ENCODE measurements at regions not wholly inside any gene's neighbourhood (a gene's known extent, or its start where the extent isn't known, plus 50 kb on each side); places are given as distances from the start of the nearest gene placed in this dataset.
A peak's percentile ranks its signal among the peaks of the same experiment; 100 is the strongest.
"Not testable (repeated sequence)": the region's sequence is repeated elsewhere in the genome, so short reads cannot be mapped to it uniquely, and the experiment has no call there.

GRCh38 chr22:49011769-49012648 is 815.7 kb downstream of the BRD1 start:
- no peak for DNase-seq

DNA sequence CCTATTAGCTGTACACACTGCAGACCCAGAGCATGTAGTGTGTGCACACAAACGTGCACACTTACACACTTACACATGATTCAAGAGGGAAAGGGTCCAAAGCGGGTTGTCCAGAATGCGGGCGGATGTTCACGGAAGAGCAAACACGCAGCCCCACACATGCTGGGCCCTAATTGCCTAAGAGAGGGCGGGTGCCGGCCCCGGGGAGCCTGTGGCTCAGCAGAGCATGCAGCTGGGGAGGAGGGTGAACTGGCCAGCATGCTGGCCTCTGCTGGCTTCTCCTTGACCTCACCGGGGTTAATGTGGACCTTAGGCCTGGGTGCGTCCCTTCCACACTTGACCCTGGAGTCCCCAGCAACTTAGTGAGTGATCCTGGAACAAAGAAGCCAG is 816.3 kb downstream of the BRD1 start:
- DNase-seq = no peak

DNA sequence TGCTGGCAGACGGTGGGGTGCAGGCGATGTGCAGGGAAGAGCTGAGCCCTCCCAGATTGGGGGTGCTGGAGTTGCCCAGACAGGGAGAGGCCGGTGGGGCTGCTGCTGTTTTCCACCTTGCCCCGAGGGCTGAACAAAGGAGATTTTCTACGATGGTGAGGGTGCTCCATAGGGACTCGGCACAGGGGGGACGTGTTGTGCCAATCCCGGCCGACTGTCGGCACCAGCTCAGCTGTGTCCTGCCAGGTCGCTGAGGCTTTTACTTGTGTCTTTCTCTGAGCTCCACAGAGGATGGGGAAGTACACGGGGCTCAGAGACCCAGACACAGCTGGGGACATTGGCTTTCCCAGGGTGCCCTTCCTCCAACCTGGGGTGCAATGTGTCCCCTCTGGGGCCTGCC is 816.8 kb downstream of the BRD1 start:
- no peak for DNase-seq

- DNase-seq = no peak
Measured at GRCh38 chr22:49010070-49010863, 817.4 kb downstream of the BRD1 start.

- DNase-seq = no peak
Measured at GRCh38 chr22:49009359-49010063, 818.2 kb downstream of the BRD1 start.

DNA sequence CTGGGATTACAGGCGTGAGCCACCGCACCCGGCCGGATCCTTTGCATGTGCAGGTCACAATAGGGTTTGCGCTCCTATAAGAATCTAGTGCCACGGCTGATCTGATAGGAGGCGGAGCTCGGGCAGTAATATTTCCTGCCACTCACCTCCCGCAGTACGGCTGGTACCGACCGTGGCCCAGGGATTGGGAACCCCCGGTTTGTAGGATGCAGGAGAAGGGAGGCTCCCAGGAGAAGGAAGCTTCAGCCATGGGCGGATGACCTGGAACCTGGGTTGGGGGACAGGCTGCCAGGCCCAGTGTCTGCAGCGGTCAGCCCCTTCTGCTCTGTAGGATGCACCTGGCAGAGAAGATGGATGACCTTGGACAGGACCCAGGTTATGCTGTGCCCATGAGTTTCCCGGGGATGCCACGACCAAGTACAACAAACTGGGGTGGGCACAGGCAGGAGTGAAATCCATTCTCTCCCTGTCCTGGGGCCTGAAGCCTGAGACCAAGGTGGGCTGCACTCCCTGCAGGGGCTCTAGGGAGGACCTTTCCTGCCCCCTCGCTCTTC is 818.9 kb downstream of the BRD1 start:
- DNase-seq = no peak

DNA sequence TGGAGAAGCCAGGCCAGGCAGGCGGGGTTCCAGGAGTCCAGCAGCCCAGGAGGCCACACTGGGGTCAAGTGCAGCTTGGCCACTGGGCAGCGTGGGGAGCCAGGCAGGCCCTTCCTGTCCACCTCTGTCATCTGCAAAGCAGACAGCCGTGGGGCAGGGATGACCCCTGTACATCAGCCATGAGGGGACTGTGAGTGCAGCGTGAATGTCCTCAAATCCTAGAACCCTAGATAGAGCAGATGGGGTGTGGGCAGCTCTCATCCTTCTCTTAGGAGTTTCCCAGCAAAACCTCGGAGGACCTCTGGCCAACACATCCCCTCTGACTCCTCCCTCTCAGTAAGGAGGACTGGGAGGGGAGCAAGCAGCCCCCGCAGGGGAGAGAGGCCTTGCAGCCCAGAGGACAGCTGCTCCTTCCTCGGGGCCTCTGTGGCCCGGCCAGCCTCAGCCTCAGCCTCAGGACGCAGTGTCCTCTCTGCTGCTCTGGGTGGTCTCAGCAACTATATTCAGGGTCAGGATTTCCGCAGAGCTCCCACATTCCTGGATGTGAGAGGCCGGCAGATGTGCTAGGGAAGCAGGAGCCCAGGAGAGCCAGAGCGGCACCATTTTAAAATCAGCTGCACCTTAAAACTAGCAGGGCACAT is 820.5 kb downstream of the BRD1 start:
- DNase-seq = no peak

GRCh38 chr22:49006207-49007012 is 821.3 kb downstream of the BRD1 start:
- DNase-seq = no peak

DNA sequence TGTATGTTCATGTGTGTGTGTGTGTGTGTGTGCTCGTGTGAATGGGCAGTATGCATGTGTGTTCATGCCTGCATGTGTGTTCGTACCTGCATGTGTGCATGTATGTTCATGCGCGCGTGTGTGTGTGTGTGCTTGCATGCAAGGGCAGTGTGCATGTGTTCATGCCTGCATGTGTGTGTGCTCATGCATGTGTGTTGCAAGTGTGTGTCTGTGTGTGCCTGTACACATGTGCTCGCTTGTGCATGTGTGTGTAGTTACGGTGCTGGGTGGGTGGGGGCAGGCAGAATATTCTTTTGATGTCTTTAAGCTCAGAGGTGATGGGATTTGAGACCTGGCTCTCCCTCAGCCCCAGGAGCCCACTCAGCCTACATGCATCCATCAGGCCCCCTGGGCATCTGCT is 822.1 kb downstream of the BRD1 start:
- DNase-seq = no peak

DNA sequence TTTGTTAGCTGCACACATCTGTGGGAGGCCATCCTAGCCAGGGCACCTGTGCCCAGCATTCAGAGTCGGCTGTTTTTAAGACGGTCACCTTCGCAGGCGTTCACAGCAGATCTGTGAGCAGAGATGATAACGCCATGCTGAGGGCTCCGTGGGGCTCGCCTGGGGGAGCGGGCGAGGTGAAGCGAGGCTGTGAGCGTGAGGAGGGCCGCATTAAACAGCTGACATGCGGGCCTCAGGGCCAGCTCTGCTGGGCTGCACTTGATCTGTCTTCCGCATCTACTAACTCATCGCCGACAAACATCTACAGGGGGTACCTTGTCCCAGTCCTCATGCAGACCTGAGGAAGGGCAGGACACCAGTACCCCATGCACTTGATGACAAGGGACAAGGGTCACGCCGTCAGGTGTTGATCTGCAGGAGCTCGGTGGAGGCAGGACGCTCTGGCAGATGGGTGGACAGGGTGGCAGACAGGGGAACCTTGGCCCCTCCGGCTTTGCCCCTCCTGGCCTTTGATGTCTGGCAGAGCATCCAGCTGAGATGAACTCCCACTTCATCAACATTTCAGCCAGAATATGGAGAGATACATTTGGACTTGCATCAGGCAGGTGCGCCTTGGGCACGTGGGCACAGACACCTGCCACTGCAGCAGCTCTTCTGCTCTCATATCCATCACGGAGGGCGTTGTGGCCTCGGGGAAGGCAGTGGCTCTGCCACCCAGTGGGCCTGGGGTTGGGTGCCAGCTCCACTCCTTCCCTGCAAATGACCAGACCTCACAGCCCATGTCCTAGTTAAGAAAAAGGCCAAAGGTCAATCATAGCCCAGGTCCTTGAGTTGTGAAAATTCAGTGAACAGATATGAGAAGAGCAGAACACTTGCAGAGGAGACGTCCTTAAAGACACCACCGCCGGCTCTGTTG is 822.9 kb downstream of the BRD1 start:
- no peak for DNase-seq

DNA sequence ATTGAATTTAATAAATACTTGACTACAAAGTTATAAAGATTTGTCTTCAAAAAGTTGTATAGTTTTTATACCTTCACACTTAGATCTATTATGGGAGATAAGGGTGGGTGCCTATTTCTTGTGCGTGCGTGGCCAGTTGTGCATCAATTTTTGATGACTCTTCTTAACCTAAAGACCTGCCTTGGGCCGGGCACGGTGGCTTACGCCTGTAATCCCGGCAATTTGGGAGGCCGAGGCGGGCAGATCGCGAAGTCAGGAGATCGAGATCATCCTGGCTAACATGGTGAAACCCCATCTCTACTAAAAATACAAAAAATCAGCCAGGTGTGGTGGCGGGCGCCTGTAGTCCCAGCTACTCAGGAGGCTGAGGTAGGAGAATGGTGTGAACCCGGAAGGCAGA is 830.1 kb downstream of the BRD1 start:
- DNase-seq = not testable (repeated sequence)

GRCh38 chr22:48993655-48994054 is 834.0 kb downstream of the BRD1 start:
- DNase-seq = no peak

DNA sequence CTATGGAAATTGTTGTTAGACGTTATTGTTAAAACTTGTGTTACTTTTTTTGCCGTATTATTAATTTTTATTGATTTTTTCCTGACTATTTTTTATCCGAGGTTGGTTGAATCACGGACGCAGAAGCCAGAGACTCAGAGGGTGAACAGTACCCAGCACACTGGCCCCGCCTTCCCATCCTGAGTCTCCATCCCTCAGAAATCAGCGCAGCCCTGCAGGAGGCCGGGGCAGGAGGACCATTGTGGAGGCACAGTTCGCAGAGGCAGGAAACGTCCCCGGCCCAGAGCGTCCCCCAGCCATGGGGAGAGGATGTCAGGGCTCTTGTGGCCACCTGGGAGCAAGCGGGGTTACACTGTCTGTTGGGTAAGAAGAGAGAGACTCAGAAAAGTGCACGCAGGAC is 843.0 kb downstream of the BRD1 start:
- DNase-seq = no peak

GRCh38 chr22:48982321-48982905 is 845.3 kb downstream of the BRD1 start:
- DNase-seq = no peak

GRCh38 chr22:48981371-48982061 is 846.2 kb downstream of the BRD1 start:
- DNase-seq = no peak

GRCh38 chr22:48980918-48981317 is 846.8 kb downstream of the BRD1 start:
- DNase-seq = no peak

DNA sequence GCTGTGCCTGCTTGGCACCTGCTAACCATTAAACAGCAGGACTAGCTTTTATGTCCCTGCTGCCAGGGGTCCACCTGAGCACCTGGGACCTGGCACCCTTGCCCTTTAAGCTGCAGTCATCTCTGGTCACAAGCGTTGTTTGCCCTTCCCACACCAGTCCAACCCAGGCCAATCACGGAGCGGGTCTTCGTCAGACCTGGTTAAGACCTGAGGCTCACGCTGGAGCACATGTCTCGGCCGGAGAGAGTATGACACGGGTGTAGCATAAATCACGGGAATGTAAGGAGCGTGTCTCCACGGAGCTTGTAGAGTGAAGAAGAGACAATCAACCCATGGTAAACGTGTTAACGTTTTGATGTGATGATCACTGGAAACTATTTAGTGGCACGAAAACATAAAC is 847.3 kb downstream of the BRD1 start:
- DNase-seq = no peak

- DNase-seq = peak; percentile 33
Measured at GRCh38 chr22:48979482-48979881, 848.2 kb downstream of the BRD1 start.
